ENCODE measurements at regions not wholly inside any gene's neighbourhood (a gene's known extent, or its start where the extent isn't known, plus 50 kb on each side); places are given as distances from the start of the nearest gene placed in this dataset.
A peak's percentile ranks its signal among the peaks of the same experiment; 100 is the strongest.

DNA sequence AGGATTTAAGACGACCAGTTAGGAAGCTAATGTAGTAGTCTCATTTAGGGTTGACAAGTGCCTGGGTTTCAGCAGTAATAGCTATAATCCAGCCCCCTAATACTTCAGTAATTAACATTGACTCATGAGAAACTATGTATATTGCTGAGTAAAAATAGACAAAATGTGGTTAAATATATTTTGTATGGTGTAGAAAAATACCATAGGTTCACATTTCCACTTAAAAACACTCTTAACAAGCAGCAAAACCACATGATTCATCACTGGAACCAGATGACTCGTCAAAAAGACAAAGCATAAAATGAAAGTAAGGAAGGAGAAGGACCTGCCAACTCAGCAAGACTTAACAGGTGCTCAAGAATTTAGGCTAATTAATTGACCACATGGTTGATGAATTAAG lies 288.9 kb downstream of the EFHB start:
- Histone ChIP-seq H3K27me3 (ENCODE audit: insufficient read depth, low read depth) (no peaks in the 10 kb centered on the region), H3K79me2 (ENCODE audit: insufficient read depth, low read depth) (no peaks in the 10 kb centered on the region), H3K27ac (peak overlapping the region; percentile 79), H3K4me2 (peak overlapping the region; percentile 55; the same call in 1 of the 2 replicates), H3K4me1 (ENCODE audit: low read depth, poor library complexity, severe bottlenecking) (peaks cover 49% of the 10 kb centered on the region), H2AFZ (ENCODE audit: low read depth) (peak overlapping the region; percentile 16; the same call in 1 of the 2 replicates), H3K36me3 (ENCODE audit: insufficient read depth) (no peaks in the 10 kb centered on the region), H4K20me1 (ENCODE audit: insufficient read depth) (no peaks in the 10 kb centered on the region), H3K4me3 (IDR thresholded peaks at IDR 0.05; ENCODE audit: insufficient read depth, low read depth, low read length) (no peak overlapping the region), H3K9ac (peak overlapping the region; percentile 14; the same call in 1 of the 2 replicates)
- TF ChIP-seq, protein P1, sequence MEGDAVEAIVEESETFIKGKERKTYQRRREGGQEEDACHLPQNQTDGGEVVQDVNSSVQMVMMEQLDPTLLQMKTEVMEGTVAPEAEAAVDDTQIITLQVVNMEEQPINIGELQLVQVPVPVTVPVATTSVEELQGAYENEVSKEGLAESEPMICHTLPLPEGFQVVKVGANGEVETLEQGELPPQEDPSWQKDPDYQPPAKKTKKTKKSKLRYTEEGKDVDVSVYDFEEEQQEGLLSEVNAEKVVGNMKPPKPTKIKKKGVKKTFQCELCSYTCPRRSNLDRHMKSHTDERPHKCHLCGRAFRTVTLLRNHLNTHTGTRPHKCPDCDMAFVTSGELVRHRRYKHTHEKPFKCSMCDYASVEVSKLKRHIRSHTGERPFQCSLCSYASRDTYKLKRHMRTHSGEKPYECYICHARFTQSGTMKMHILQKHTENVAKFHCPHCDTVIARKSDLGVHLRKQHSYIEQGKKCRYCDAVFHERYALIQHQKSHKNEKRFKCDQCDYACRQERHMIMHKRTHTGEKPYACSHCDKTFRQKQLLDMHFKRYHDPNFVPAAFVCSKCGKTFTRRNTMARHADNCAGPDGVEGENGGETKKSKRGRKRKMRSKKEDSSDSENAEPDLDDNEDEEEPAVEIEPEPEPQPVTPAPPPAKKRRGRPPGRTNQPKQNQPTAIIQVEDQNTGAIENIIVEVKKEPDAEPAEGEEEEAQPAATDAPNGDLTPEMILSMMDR (conservative IDR thresholded peaks at IDR 0.05; ENCODE audit: low read depth, low read length), result no peak

DNA sequence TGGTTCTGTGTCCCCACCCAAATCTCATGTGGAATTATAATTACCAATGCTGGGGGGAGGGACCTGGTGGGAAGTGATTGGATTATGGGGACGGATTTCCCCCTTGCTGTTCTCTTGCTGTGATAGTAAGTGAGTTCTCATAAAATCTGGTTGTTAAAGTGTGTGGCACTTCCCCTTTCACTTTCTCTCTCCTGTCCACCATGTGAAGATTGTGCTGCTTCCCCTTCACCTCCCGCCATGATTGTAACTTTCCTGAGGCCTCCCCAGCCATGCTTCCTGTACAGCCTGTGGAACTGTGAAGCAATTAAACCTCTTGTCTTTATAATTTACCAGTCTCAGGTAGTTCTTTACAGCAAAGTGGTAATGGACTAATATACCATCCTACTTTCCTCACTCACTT lies 289.6 kb downstream of the EFHB start:
- TF ChIP-seq, protein P1 (conservative IDR thresholded peaks at IDR 0.05; ENCODE audit: low read depth, low read length), result no peak

DNA sequence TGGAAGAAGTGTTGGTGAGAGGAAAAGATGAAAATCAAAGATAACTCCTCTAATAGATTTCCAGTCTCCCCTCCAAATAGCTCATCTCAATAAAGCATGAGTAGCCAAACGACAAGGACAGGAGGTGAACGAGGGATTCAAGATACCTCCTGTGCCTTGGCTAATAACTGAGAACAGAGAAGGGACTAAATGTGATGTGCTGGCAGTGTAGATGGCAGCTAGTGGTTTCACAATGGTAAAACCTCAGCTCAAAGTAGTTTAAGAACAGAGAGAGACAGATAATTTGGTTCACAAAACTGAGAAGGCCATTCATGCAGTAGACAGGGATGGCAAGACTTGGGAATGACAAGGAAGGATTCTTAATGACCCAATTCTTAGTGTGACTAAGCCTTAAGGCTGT lies 292.6 kb downstream of the EFHB start:
- TF ChIP-seq, protein P1 (conservative IDR thresholded peaks at IDR 0.05; ENCODE audit: low read depth, low read length), result no peak
- H4K20me1 ChIP-seq (ENCODE audit: insufficient read depth), result no peaks in the 10 kb centered on the region
- H3K36me3 ChIP-seq (ENCODE audit: insufficient read depth), result no peaks in the 10 kb centered on the region
- peaks cover 49% of the 10 kb centered on the region for H3K4me1 ChIP-seq (ENCODE audit: low read depth, poor library complexity, severe bottlenecking)
- no peaks in the 10 kb centered on the region for H3K79me2 ChIP-seq (ENCODE audit: insufficient read depth, low read depth)
- H3K4me3 ChIP-seq (IDR thresholded peaks at IDR 0.05; ENCODE audit: insufficient read depth, low read depth, low read length), result no peak overlapping the region
- no peak overlapping the region; the same call in 1 of the 2 replicates for H2AFZ ChIP-seq (ENCODE audit: low read depth)
- H3K27ac ChIP-seq, result peak overlapping the region; percentile 39; the same call in 1 of the 2 replicates
- H3K27me3 ChIP-seq (ENCODE audit: insufficient read depth, low read depth), result no peaks in the 10 kb centered on the region
- H3K9ac ChIP-seq, result no peak overlapping the region
- peak overlapping the region; percentile 25; the same call in 1 of the 2 replicates for H3K4me2 ChIP-seq

More for the DNA sequence above, 289.6 kb downstream of the EFHB start:
- peak overlapping the region; percentile 79 for H3K27ac ChIP-seq
- H3K9ac ChIP-seq, result no peak overlapping the region
- H3K4me1 ChIP-seq (ENCODE audit: low read depth, poor library complexity, severe bottlenecking), result peaks cover 49% of the 10 kb centered on the region
- H3K4me3 ChIP-seq (IDR thresholded peaks at IDR 0.05; ENCODE audit: insufficient read depth, low read depth, low read length), result no peak overlapping the region
- H4K20me1 ChIP-seq (ENCODE audit: insufficient read depth), result no peaks in the 10 kb centered on the region
- peak overlapping the region; percentile 16 for H2AFZ ChIP-seq (ENCODE audit: low read depth)
- peak overlapping the region; percentile 55 for H3K4me2 ChIP-seq
- H3K36me3 ChIP-seq (ENCODE audit: insufficient read depth), result no peaks in the 10 kb centered on the region
- no peaks in the 10 kb centered on the region for H3K79me2 ChIP-seq (ENCODE audit: insufficient read depth, low read depth)
- H3K27me3 ChIP-seq (ENCODE audit: insufficient read depth, low read depth), result no peaks in the 10 kb centered on the region

DNA sequence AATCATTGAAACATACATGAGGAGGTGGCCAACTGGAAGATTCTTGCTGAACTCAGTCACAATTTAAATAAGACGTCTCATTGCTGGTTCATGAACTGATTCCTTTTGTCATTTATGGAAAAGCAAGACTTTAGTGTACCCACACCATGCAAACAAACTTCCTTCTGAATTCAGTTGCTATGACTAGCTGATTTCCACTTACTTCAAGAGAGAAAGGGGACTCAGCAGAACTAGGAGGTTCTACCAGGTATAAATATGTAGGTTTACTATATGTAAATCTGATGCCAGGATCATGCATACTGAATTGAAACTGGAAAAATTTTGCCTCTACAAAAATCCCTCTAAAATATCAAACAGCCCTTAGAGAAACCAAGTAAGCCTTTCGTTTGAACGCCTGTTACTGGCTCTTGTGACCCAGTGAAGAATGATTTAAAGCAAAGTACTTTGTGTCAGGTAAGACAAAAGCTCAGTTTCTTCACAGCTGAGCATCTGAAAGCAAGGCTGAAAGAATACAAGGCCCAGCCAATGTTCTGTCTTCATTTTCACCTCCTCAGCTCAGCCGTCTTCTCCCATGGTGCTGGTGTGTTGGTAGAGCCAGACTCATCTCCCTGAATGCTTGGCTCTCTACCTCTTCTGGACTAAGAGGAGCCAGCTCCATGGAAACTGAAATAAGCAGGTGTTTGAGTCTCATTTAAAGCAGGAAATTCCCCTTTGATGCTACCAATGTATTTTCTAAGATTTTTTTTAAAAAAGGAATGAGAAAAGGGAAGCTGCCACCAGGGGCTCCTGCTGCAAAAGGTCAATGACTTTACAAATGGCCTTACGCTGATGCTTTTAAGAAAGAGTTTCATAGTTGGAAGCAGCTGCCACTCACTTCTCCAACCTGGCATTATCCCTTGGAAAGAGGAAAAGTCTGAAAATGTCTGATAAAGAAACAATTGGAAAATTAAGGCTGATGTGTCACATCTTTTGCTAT lies 301.6 kb downstream of the EFHB start:
- no peaks in the 10 kb centered on the region for H3K4me1 ChIP-seq (ENCODE audit: low read depth, poor library complexity, severe bottlenecking)
- H3K9ac ChIP-seq, result no peak overlapping the region
- H2AFZ ChIP-seq (ENCODE audit: low read depth), result no peak overlapping the region
- H3K79me2 ChIP-seq (ENCODE audit: insufficient read depth, low read depth), result no peaks in the 10 kb centered on the region
- no peak overlapping the region for H3K27ac ChIP-seq
- H3K4me3 ChIP-seq (IDR thresholded peaks at IDR 0.05; ENCODE audit: insufficient read depth, low read depth, low read length), result no peak overlapping the region
- no peaks in the 10 kb centered on the region for H4K20me1 ChIP-seq (ENCODE audit: insufficient read depth)
- TF ChIP-seq, protein P1 (conservative IDR thresholded peaks at IDR 0.05; ENCODE audit: low read depth, low read length), result no peak
- no peaks in the 10 kb centered on the region for H3K27me3 ChIP-seq (ENCODE audit: insufficient read depth, low read depth)
- no peak overlapping the region for H3K4me2 ChIP-seq
- no peaks in the 10 kb centered on the region for H3K36me3 ChIP-seq (ENCODE audit: insufficient read depth)

Data from KMS-11 (cell line).